ENCODE measurements at regions not wholly inside any gene's neighbourhood (a gene's known extent, or its start where the extent isn't known, plus 50 kb on each side); places are given as distances from the start of the nearest gene placed in this dataset.

DNA sequence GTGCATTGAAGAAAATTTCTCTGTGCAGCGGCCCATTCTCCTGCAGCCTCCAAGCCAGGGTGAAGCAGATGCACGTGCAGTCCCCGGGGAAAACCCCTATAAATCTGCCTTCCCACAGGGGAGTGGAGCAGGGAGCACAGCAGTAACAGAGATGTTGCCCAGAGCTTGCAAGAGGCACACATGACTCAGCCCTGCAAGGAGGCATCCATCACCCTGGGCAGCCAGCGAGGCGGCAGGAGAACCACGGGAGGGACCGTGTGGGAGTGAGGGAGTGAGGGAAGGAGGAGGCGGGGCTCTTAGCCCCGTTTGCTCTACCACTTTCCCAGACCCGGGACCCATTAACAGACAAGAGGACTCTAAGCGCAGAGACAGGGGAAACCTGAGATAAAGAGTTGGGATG is 96.2 kb upstream of the ARAP3 start:
- TF ChIP-seq BCL11A (tag by site-specific recombination; IDR thresholded peaks at IDR 0.05; ENCODE audit: low read depth) (no peak), ZNF274 (IDR thresholded peaks at IDR 0.05; ENCODE audit: low read length) (no peak), ZNF274 (tag by site-specific recombination; IDR thresholded peaks at IDR 0.05; ENCODE audit: borderline replicate concordance) (no peak), ZNF555 (tag by site-specific recombination; conservative IDR thresholded peaks at IDR 0.05) (no peak), ZNF155 (tag by site-specific recombination; IDR thresholded peaks at IDR 0.05) (no peak), ZNF146 (tag by site-specific recombination; IDR thresholded peaks at IDR 0.05) (no peak)
- TF ChIP-seq, protein P1, sequence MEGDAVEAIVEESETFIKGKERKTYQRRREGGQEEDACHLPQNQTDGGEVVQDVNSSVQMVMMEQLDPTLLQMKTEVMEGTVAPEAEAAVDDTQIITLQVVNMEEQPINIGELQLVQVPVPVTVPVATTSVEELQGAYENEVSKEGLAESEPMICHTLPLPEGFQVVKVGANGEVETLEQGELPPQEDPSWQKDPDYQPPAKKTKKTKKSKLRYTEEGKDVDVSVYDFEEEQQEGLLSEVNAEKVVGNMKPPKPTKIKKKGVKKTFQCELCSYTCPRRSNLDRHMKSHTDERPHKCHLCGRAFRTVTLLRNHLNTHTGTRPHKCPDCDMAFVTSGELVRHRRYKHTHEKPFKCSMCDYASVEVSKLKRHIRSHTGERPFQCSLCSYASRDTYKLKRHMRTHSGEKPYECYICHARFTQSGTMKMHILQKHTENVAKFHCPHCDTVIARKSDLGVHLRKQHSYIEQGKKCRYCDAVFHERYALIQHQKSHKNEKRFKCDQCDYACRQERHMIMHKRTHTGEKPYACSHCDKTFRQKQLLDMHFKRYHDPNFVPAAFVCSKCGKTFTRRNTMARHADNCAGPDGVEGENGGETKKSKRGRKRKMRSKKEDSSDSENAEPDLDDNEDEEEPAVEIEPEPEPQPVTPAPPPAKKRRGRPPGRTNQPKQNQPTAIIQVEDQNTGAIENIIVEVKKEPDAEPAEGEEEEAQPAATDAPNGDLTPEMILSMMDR (tag by site-specific recombination; IDR thresholded peaks at IDR 0.05): no peak
- TF ChIP-seq, protein P2, sequence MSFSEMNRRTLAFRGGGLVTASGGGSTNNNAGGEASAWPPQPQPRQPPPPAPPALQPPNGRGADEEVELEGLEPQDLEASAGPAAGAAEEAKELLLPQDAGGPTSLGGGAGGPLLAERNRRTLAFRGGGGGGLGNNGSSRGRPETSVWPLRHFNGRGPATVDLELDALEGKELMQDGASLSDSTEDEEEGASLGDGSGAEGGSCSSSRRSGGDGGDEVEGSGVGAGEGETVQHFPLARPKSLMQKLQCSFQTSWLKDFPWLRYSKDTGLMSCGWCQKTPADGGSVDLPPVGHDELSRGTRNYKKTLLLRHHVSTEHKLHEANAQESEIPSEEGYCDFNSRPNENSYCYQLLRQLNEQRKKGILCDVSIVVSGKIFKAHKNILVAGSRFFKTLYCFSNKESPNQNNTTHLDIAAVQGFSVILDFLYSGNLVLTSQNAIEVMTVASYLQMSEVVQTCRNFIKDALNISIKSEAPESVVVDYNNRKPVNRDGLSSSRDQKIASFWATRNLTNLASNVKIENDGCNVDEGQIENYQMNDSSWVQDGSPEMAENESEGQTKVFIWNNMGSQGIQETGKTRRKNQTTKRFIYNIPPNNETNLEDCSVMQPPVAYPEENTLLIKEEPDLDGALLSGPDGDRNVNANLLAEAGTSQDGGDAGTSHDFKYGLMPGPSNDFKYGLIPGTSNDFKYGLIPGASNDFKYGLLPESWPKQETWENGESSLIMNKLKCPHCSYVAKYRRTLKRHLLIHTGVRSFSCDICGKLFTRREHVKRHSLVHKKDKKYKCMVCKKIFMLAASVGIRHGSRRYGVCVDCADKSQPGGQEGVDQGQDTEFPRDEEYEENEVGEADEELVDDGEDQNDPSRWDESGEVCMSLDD (tag by site-specific recombination; IDR thresholded peaks at IDR 0.05): no peak
- TF ChIP-seq, protein P3, sequence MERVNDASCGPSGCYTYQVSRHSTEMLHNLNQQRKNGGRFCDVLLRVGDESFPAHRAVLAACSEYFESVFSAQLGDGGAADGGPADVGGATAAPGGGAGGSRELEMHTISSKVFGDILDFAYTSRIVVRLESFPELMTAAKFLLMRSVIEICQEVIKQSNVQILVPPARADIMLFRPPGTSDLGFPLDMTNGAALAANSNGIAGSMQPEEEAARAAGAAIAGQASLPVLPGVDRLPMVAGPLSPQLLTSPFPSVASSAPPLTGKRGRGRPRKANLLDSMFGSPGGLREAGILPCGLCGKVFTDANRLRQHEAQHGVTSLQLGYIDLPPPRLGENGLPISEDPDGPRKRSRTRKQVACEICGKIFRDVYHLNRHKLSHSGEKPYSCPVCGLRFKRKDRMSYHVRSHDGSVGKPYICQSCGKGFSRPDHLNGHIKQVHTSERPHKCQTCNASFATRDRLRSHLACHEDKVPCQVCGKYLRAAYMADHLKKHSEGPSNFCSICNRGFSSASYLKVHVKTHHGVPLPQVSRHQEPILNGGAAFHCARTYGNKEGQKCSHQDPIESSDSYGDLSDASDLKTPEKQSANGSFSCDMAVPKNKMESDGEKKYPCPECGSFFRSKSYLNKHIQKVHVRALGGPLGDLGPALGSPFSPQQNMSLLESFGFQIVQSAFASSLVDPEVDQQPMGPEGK (tag by site-specific recombination; IDR thresholded peaks at IDR 0.05): 0 out of 2 replicates have a peak, but pooled peaks have one; percentile 47
- TF ChIP-seq, protein P4, sequence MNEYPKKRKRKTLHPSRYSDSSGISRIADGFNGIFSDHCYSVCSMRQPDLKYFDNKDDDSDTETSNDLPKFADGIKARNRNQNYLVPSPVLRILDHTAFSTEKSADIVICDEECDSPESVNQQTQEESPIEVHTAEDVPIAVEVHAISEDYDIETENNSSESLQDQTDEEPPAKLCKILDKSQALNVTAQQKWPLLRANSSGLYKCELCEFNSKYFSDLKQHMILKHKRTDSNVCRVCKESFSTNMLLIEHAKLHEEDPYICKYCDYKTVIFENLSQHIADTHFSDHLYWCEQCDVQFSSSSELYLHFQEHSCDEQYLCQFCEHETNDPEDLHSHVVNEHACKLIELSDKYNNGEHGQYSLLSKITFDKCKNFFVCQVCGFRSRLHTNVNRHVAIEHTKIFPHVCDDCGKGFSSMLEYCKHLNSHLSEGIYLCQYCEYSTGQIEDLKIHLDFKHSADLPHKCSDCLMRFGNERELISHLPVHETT (tag by site-specific recombination; IDR thresholded peaks at IDR 0.05): no peak
